Epithelial cell of esophagus (primary cell): ENCODE measurements at regions not wholly inside any gene's neighbourhood (a gene's known extent, or its start where the extent isn't known, plus 50 kb on each side); places are given as distances from the start of the nearest gene placed in this dataset.
A peak's percentile ranks its signal among the peaks of the same experiment; 100 is the strongest.
"Not testable (repeated sequence)": the region's sequence is repeated elsewhere in the genome, so short reads cannot be mapped to it uniquely, and the experiment has no call there.

Source experiments
- DNase-seq: peaks from one replicate; pipeline ENCODE4 v3.0.0; 2010; ENCODE audit warnings: low read depth
- H3K4me3 ChIP-seq: 2 replicates; pipeline ENCODE4 v1.5.1; 2011; ENCODE audit warnings: mild to moderate bottlenecking, low read length, control low read depth
- TF ChIP-seq, protein P1 (sequence below): IDR thresholded peaks from 2 replicates; pipeline ENCODE4 v1.5.1; 2011; ENCODE audit warnings: low read depth, mild to moderate bottlenecking, low read length, control low read depth, inconsistent platforms; ENCODE audit not compliant: insufficient read depth; ENCODE audit errors: missing control alignments

DNA sequence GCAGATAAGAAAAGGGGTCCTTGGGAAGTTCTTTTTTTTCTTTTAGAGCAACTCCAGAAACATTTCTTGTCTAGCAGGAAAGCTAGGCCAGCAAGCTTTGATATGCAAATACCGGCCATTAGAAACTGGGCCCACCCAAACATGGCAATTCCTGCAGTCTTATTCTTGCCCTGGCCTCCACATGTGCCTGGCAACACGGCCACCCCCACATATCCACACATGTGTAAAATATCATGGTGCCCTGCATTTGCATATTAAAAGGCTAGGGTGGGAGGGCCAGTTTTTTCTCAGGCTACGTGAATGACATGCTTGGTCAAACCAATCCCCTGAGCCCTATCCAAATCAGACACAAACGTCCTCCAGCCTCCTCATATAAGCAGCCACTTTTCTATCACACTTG lies 171.7 kb upstream of the ZCCHC13 start:
- no peak for DNase-seq
- no peak overlapping the region for H3K4me3 ChIP-seq
- TF ChIP-seq, protein P1, sequence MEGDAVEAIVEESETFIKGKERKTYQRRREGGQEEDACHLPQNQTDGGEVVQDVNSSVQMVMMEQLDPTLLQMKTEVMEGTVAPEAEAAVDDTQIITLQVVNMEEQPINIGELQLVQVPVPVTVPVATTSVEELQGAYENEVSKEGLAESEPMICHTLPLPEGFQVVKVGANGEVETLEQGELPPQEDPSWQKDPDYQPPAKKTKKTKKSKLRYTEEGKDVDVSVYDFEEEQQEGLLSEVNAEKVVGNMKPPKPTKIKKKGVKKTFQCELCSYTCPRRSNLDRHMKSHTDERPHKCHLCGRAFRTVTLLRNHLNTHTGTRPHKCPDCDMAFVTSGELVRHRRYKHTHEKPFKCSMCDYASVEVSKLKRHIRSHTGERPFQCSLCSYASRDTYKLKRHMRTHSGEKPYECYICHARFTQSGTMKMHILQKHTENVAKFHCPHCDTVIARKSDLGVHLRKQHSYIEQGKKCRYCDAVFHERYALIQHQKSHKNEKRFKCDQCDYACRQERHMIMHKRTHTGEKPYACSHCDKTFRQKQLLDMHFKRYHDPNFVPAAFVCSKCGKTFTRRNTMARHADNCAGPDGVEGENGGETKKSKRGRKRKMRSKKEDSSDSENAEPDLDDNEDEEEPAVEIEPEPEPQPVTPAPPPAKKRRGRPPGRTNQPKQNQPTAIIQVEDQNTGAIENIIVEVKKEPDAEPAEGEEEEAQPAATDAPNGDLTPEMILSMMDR, result no peak

DNA sequence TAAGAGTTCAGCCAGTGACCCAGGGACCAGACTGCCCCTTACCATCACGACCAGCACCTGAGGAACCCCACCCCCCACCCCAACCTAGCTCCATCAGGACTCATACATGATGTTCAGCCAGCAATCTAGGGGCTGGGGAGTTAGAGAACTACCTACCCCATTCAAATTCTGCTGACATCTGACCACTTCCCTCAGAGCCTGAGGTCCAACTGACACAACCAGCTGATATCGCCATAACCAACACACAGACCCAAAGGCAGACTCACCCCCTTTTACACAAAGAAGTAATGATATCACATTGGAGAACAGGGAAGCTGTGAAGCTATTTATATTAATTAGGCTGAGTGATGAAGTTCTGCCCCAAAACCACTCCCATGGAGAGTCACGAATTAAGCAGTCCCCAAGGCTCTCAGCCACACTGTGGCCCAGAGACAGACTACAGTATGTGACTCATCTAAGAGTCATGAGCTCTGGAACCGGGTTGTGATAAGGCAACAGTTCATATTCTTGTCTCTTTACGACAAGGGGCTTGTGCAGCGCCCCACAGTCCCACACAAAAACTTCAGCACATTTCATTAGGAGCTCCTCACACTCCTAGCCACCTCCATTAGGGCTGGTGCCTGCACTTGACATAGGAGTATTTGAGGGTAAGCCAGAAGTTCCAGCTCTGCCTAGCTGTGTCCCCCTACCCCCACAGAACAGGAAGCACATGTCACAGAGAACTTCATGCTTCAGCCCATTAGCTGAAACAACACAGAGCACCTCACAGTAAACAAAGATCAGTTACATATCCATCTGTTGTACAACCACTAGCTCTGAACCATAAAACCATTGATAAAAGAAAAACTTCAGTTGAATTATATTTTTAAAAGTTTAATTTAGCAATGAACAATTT lies 184.7 kb upstream of the ZCCHC13 start:
- no peak overlapping the region for H3K4me3 ChIP-seq
- peak; percentile 57 for DNase-seq
- TF ChIP-seq, protein P1, result no peak

DNA sequence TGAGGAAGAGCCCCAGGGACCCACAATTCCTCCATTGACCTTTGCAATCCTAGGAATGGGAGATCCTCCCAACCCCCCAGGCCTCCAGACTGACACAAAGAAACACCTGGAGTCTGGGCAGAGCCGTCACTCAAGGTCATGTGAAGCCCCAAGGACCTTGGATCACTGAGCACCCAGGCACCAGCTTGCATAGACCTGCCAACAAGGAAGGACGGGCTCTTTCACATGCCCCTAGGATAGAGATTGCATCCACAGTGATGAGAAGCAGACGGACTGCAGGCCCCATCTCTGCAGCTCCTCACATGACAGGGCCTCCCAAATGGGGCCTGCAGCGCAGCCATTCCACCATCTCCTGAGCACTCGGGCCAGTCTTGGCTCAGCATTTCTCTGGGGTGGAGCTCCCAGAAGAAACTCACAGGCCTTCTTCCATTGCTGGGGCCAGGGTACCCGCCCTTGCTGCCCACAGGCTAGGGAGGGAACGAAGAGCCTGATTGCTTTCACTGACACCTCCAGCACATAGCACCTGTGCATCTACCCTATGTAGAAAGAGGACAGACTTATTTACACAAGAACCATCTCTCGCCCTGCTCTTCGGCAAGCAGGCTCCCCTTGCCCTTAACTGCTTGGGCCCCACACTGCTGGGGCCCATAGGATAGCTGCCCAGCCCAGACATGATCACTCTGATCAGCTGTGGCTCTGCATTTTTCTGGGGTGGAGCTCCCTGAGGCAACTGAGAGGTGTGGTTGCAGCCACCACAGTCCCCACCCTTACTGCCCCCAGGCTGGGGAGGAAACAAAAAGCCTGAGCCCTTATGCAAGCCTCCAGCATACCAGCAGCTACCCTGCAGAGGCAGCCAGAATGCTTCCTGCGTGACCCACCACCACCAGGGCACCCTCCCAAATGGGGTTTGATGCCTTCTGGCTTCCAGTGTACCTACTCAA lies 185.7 kb upstream of the ZCCHC13 start:
- TF ChIP-seq, protein P1, result no peak
- DNase-seq, result peak; percentile 42
- no peak overlapping the region for H3K4me3 ChIP-seq

DNA sequence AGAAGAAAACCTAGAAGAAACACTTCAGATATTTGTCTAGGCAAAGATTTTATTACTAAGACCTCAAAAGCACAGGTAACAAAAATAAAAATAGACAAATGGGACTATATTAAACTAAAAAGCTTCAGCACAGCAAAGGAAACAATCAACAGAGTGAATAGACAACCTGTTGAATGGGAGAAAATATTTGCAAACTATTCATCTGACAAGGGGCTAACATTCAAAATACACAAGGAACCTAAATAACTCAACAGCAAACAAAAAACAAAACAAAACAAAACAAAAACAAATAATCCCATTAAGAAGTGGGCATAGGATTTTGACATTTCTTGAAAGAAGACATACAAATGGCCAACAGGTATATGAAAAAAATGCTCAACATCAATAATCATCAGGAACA lies 192.7 kb upstream of the ZCCHC13 start:
- TF ChIP-seq, protein P1, result no peak
- no peak overlapping the region for H3K4me3 ChIP-seq
- DNase-seq, result no peak

DNA sequence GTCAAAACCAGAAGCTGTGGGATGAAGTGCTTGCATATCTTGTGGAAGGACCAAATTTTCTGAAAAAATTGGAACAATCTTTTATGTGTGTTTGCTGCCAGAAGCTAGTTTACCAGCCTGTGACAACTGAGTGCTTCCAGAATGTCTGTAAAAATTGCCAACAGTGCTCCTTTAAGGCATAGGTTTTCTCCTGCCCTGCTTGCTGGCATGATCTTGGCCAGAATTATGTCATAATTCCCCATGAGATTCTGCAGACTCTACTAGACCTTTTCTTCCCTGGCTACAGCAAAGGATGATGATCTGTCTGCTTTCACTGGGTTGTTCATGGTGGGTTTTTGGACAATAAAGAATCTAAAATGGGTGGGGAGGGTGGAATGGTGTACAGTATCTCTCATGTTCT lies 196.3 kb upstream of the ZCCHC13 start:
- DNase-seq, result no peak
- TF ChIP-seq, protein P1, result no peak
- no peak overlapping the region for H3K4me3 ChIP-seq

DNA sequence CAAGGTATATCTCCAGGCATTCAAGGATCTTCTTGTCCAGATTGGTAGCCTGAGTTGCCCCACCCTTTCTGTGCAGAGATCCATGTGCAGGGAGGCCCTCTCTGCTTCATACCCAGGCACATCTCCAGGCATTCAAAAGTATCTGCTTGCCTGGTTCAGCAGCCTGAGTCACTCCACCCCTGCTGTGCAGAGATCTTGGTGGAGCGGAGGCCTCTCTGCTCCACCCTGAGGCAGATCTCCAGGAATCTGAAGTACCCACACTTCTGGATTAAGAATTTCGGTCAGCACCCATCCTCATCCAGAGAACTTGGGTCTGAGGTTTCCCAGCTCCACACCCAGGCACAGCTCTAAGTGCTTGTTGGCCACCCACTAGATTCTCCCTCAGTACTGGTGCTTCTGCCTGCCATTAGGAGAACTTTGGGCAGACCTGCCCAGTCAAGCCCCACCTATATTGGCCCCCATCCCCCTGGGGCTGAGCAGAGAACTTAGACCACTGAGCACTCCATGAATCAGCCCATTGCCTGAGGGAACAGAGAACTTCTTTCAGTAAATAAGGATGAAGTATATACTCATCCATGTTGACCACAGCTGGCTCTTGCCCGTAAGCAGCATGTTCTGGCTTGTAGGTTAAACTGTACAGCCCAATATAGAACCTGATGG lies 199.5 kb upstream of the ZCCHC13 start:
- peak; percentile 84 for DNase-seq
- no peak overlapping the region for H3K4me3 ChIP-seq
- TF ChIP-seq, protein P1, result no peak

DNA sequence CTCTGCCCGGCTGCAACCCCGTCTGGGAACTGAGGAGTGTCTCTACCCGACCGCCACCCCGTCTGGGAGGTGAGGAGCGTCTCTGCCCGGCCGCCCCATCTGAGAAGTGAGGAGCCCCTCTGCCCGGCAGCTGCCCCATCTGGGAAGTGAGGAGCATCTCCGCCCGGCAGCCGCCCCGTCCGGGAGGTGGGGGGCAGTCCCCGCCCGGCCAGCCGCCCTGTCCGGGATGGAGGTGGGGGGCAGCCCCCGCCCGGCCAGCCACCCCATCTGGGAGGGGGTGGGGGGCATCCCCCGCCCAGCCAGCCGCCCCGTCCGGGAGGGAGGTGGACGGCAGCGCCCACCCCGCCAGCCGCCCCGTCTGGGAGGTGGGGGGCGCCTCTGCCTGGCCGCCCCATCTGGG lies 205.6 kb upstream of the ZCCHC13 start:
- not testable (repeated sequence) for DNase-seq, H3K4me3 ChIP-seq
